Transverse colon (tissue), 4 donors: ENCODE measurements at regions not wholly inside any gene's neighbourhood (a gene's known extent, or its start where the extent isn't known, plus 50 kb on each side); places are given as distances from the start of the nearest gene placed in this dataset.

Experiments used
- POLR2A ChIP-seq: fragments of 450-650 bp; IDR thresholded peaks from one replicate; pipeline ENCODE4 v1.6.1; 2016; ENCODE audit warnings: antibody characterized with exemption, mild to moderate bottlenecking, moderate library complexity
- POLR2AphosphoS5 ChIP-seq, 3 donors: sonication (generic); formaldehyde crosslinking; IDR thresholded peaks; one replicate each; pipeline ENCODE4 v1.6.1; 2016; ENCODE audit warnings: antibody characterized with exemption in 3 of 3
- TF ChIP-seq, protein P1 (sequence below), 5 experiments: fragments of 200-600 bp in 3 of 5; fragments of 450-650 bp in 2 of 5; sonication (generic) in 3 of 5; IDR thresholded peaks; 1 replicate in 2 of 5; 2 replicates in 3 of 5; pipeline ENCODE4 v1.5.1; 2016 to 2017; ENCODE audit warnings: antibody characterized with exemption in 5 of 5, inconsistent platforms in 3 of 5, mild to moderate bottlenecking in 2 of 5, moderate library complexity in 1 of 5

DNA sequence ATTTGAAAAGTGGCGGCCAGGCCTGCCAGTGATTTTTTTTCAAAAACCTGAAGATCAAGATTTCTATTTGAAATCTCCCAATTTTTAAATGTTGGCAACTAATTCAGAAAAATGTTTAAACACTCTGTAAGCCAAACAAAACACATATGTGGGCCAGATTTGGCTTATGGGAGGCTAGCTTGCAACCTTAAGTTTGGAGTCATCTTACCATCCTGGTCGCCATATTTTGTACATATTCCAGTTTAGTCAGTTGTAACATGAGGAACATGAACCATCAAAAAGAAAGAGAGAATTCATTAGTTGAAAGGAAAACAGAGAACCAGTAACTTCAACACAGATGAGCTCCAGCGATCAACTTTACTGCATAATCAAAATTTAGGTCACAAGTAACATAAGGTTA lies 115.4 kb downstream of the TMEM26 start:
- TF ChIP-seq, protein P1, sequence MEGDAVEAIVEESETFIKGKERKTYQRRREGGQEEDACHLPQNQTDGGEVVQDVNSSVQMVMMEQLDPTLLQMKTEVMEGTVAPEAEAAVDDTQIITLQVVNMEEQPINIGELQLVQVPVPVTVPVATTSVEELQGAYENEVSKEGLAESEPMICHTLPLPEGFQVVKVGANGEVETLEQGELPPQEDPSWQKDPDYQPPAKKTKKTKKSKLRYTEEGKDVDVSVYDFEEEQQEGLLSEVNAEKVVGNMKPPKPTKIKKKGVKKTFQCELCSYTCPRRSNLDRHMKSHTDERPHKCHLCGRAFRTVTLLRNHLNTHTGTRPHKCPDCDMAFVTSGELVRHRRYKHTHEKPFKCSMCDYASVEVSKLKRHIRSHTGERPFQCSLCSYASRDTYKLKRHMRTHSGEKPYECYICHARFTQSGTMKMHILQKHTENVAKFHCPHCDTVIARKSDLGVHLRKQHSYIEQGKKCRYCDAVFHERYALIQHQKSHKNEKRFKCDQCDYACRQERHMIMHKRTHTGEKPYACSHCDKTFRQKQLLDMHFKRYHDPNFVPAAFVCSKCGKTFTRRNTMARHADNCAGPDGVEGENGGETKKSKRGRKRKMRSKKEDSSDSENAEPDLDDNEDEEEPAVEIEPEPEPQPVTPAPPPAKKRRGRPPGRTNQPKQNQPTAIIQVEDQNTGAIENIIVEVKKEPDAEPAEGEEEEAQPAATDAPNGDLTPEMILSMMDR (IDR thresholded peaks at IDR 0.05): no peak
- no peak for TF ChIP-seq POLR2AphosphoS5 (IDR thresholded peaks at IDR 0.05)
- no peak for TF ChIP-seq POLR2A
